MM.1S (cell line): ENCODE measurements at regions not wholly inside any gene's neighbourhood (a gene's known extent, or its start where the extent isn't known, plus 50 kb on each side); places are given as distances from the start of the nearest gene placed in this dataset.

Experiments
- DNase-seq: peaks from one replicate; pipeline ENCODE4 v3.0.0-alpha.2; 2015
- H2AFZ ChIP-seq: fragments of 300-600 bp; sonication (generic); 2 replicates; pipeline ENCODE4 v1.6.0; 2016; ENCODE audit warnings: antibody characterized with exemption, low read length
- H3F3A ChIP-seq: fragments of 300-600 bp; sonication (generic); 2 replicates; pipeline ENCODE4 v1.6.1; 2016; ENCODE audit warnings: mild to moderate bottlenecking, antibody characterized with exemption, low read length, moderate library complexity, mixed read lengths; ENCODE audit not compliant: insufficient read depth
- H3K27ac ChIP-seq: fragments of 300-600 bp; sonication (generic); 2 replicates; pipeline ENCODE4 v1.5.1; 2016; ENCODE audit warnings: mild to moderate bottlenecking, low read length
- H3K27me3 ChIP-seq: fragments of 300-600 bp; sonication (generic); replicated peaks from 2 replicates; pipeline ENCODE4 v1.6.0; 2016; ENCODE audit warnings: low read length; ENCODE audit not compliant: insufficient read depth
- H3K36me3 ChIP-seq: fragments of 300-600 bp; sonication (generic); replicated peaks from 2 replicates; pipeline ENCODE4 v1.6.1; 2016; ENCODE audit warnings: mild to moderate bottlenecking, low read length, mixed read lengths; ENCODE audit not compliant: insufficient read depth
- H3K4me1 ChIP-seq: fragments of 300-600 bp; sonication (generic); 2 replicates; pipeline ENCODE4 v1.6.1; 2016; ENCODE audit warnings: low read length, mixed read lengths
- H3K4me2 ChIP-seq: fragments of 300-600 bp; sonication (generic); 2 replicates; pipeline ENCODE4 v1.6.0; 2016; ENCODE audit warnings: low read depth, low read length
- H3K4me3 ChIP-seq: fragments of 300-600 bp; sonication (generic); 2 replicates; pipeline ENCODE4 v1.5.1; 2016; ENCODE audit warnings: low read length, mixed read lengths
- H3K79me2 ChIP-seq: fragments of 300-600 bp; sonication (generic); 2 replicates; pipeline ENCODE4 v1.6.1; 2016; ENCODE audit warnings: mixed run types, low read length, mixed read lengths
- H3K9ac ChIP-seq: fragments of 300-600 bp; sonication (generic); 2 replicates; pipeline ENCODE4 v1.6.1; 2016; ENCODE audit warnings: low read length, mixed read lengths
- H3K9me2 ChIP-seq: fragments of 300-600 bp; sonication (generic); replicated peaks from 2 replicates; pipeline ENCODE4 v1.6.1; 2016; ENCODE audit warnings: mild to moderate bottlenecking, low read length, mixed read lengths; ENCODE audit not compliant: insufficient read depth
- H3K9me3 ChIP-seq: fragments of 300-600 bp; sonication (generic); replicated peaks from 2 replicates; pipeline ENCODE4 v1.6.1; 2016; ENCODE audit warnings: mild to moderate bottlenecking, low read length, mixed read lengths; ENCODE audit not compliant: insufficient read depth
- H4K20me1 ChIP-seq: fragments of 300-600 bp; sonication (generic); 2 replicates; pipeline ENCODE4 v1.6.1; 2016; ENCODE audit warnings: mild to moderate bottlenecking, low read length, moderate library complexity, mixed read lengths; ENCODE audit not compliant: insufficient read depth
- EZH2 ChIP-seq: fragments of 300-600 bp; sonication (generic); optimal IDR thresholded peaks from 2 replicates; pipeline ENCODE3; 2017; ENCODE audit warnings: low read depth, mild to moderate bottlenecking, antibody characterized with exemption, low read length, mixed read lengths
- EZH2phosphoT487 ChIP-seq: fragments of 300-600 bp; sonication (generic); IDR thresholded peaks from 2 replicates; pipeline ENCODE4 v1.6.1; 2018; ENCODE audit warnings: antibody characterized with exemption, low read length
- TF ChIP-seq, protein P1 (sequence below): fragments of 300-600 bp; sonication (generic); IDR thresholded peaks from 2 replicates; pipeline ENCODE4 v1.5.1; 2016; ENCODE audit warnings: antibody characterized with exemption, low read length, mixed read lengths

DNA sequence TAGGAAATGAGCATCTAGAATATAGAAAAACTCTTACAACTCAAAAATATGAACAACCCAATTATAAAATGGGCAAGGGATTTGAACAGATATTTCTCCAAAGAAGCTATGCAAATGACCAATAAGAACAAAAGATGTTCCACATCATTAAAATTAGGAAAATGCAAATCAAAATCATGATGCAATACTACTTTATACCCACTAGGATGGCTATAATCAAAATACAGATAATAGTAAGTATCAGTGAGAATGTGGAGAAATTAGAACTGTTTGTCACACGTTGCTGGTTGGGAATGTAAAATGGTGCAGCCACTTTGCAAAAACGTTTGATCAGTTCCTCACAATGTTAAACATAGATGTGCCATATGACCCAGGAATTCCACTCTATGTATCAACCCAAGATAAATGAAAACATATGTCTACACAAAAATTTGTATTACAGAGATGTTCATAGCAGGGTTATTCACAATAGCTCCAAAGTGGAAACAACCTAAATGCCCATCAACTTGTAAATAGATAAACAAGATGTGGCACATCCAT, 558.4 kb downstream of the SLC4A3 start:
- Histone ChIP-seq H2AFZ (no peak overlapping the region), H3K9me3 (no peaks in the 10 kb centered on the region; the same call in 1 of the 2 replicates), H3F3A (no peaks in the 10 kb centered on the region), H3K27me3 (no peaks in the 10 kb centered on the region), H4K20me1 (no peaks in the 10 kb centered on the region), H3K9ac (no peak overlapping the region), H3K4me1 (no peaks in the 10 kb centered on the region), H3K36me3 (no peaks in the 10 kb centered on the region), H3K4me2 (no peak overlapping the region), H3K9me2 (no peaks in the 10 kb centered on the region), H3K4me3 (no peak overlapping the region), H3K79me2 (no peaks in the 10 kb centered on the region), H3K27ac (no peak overlapping the region)
- no peak for DNase-seq
- no peak for TF ChIP-seq EZH2phosphoT487
- TF ChIP-seq, protein P1, sequence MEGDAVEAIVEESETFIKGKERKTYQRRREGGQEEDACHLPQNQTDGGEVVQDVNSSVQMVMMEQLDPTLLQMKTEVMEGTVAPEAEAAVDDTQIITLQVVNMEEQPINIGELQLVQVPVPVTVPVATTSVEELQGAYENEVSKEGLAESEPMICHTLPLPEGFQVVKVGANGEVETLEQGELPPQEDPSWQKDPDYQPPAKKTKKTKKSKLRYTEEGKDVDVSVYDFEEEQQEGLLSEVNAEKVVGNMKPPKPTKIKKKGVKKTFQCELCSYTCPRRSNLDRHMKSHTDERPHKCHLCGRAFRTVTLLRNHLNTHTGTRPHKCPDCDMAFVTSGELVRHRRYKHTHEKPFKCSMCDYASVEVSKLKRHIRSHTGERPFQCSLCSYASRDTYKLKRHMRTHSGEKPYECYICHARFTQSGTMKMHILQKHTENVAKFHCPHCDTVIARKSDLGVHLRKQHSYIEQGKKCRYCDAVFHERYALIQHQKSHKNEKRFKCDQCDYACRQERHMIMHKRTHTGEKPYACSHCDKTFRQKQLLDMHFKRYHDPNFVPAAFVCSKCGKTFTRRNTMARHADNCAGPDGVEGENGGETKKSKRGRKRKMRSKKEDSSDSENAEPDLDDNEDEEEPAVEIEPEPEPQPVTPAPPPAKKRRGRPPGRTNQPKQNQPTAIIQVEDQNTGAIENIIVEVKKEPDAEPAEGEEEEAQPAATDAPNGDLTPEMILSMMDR, result no peak

DNA sequence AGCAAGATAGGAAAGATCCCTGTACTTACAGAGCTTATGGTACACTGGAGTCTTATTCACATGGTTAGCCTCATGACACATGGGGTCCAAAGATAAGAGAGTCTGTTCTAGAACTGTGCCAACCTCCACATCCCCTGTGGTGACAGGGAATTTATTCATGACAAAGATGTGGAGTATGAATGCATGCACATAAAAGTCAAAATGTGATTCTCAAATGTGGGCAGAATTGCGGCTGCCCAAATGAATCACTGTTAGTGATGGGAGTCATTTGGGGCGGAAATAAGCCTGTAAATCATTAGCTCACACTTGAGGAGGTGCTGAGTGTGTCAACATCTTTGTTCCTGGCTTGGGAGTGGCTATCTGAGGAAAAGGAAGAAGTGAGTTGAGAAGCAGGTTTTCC, 560.6 kb downstream of the SLC4A3 start:
- H3K4me1 ChIP-seq, result no peaks in the 10 kb centered on the region
- TF ChIP-seq EZH2phosphoT487 (no peak), EZH2 (no peak)
- TF ChIP-seq, protein P1, result no peak
- no peaks in the 10 kb centered on the region for H4K20me1 ChIP-seq
- H3K4me3 ChIP-seq, result no peak overlapping the region
- no peaks in the 10 kb centered on the region; the same call in 1 of the 2 replicates for H3K9me3 ChIP-seq
- H3K36me3 ChIP-seq, result no peaks in the 10 kb centered on the region
- no peaks in the 10 kb centered on the region for H3K27me3 ChIP-seq
- no peaks in the 10 kb centered on the region for H3K79me2 ChIP-seq
- H3K4me2 ChIP-seq, result no peak overlapping the region
- H3K27ac ChIP-seq, result no peak overlapping the region
- no peak overlapping the region for H2AFZ ChIP-seq
- no peaks in the 10 kb centered on the region for H3F3A ChIP-seq
- no peak for DNase-seq
- no peaks in the 10 kb centered on the region for H3K9me2 ChIP-seq
- no peak overlapping the region for H3K9ac ChIP-seq

DNA sequence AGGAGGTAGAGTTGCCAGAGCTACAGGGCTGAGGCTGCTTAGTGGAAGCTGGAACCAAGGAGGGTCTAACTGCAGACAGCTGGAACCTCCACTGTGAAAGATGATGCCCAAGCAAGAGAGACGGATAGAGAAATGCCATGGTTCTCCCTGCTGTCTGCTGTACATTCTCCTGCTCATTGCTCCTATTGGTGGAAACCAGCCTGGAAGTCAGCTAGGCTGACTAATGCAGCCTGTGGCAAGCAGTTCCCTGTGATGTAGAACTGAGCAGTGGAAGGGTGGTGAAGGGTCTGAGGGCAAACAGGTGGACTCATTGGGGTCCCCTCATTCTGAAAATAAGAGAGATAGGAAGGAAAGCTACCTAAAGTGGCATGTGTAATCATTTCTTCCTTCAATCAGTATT, 563.6 kb downstream of the SLC4A3 start:
- H3F3A ChIP-seq, result no peaks in the 10 kb centered on the region
- no peak overlapping the region for H3K4me2 ChIP-seq
- H3K9ac ChIP-seq, result no peak overlapping the region
- no peak overlapping the region for H3K27ac ChIP-seq
- no peak overlapping the region for H2AFZ ChIP-seq
- no peaks in the 10 kb centered on the region for H4K20me1 ChIP-seq
- no peak overlapping the region for H3K4me3 ChIP-seq
- H3K9me3 ChIP-seq, result no peaks in the 10 kb centered on the region
- no peaks in the 10 kb centered on the region for H3K4me1 ChIP-seq
- H3K36me3 ChIP-seq, result no peaks in the 10 kb centered on the region
- H3K79me2 ChIP-seq, result no peaks in the 10 kb centered on the region
- DNase-seq, result no peak
- H3K27me3 ChIP-seq, result no peaks in the 10 kb centered on the region
- TF ChIP-seq, protein P1, result no peak
- no peak for TF ChIP-seq EZH2phosphoT487
- no peak for TF ChIP-seq EZH2
- no peaks in the 10 kb centered on the region for H3K9me2 ChIP-seq
